ENCODE measurements at regions not wholly inside any gene's neighbourhood (a gene's known extent, or its start where the extent isn't known, plus 50 kb on each side); places are given as distances from the start of the nearest gene placed in this dataset.
"Not testable (repeated sequence)": the region's sequence is repeated elsewhere in the genome, so short reads cannot be mapped to it uniquely, and the experiment has no call there.

- TF ChIP-seq CTCF (conservative IDR thresholded peaks at IDR 0.05; ENCODE audit: low read depth) = no peak
- no peak overlapping the region for H3K27ac ChIP-seq
- CTCF ChIA-PET = no interaction called here
- POLR2A ChIA-PET (ENCODE audit: low non-redundant PET) = no interaction called here
- DNase-seq (ENCODE audit: low spot score) = peak; percentile 54
Measured at GRCh38 chr17:77842528-77843147, 115.9 kb upstream of the TNRC6C start.

- POLR2A ChIA-PET (ENCODE audit: low non-redundant PET) = interaction anchor here (0.6 to 1.0 kb wide), 2 partner anchors 115 to 398 kb away, joined by 3 to 7 read pairs; partner anchors contain the start of gene TNRC6C
- peak; percentile 37 for DNase-seq (ENCODE audit: low spot score)
- CTCF ChIA-PET = not testable (repeated sequence)
Measured at GRCh38 chr17:77843255-77843895, 115.1 kb upstream of the TNRC6C start.

GRCh38 chr17:77843896-77844295, 114.6 kb upstream of the TNRC6C start:
- TF ChIP-seq CTCF (conservative IDR thresholded peaks at IDR 0.05; ENCODE audit: low read depth) = no peak
- ChIA-PET POLR2A (ENCODE audit: low non-redundant PET) (interaction anchor here (0.6 to 1.0 kb wide), 2 partner anchors 114 to 399 kb away, joined by 3 to 7 read pairs; partner anchors contain the start of gene TNRC6C), CTCF (no interaction called here)
- DNase-seq (ENCODE audit: low spot score) = peak; percentile 29
- no peak overlapping the region for H3K27ac ChIP-seq

More at GRCh38 chr17:77843255-77843895, 115.1 kb upstream of the TNRC6C start:
- not testable (repeated sequence) for H3K27ac ChIP-seq

GRCh38 chr17:77844681-77845080, 113.8 kb upstream of the TNRC6C start:
- TF ChIP-seq CTCF (conservative IDR thresholded peaks at IDR 0.05; ENCODE audit: low read depth) = no peak
- no peak overlapping the region for H3K27ac ChIP-seq
- ChIA-PET CTCF (no interaction called here), POLR2A (ENCODE audit: low non-redundant PET) (no interaction called here)
- no peak for DNase-seq (ENCODE audit: low spot score)

- ChIA-PET CTCF (interaction anchor here (0.6 to 0.7 kb wide), 2 partner anchors 13 to 282 kb away, joined by 3 read pairs; no protein-coding TSS in a partner anchor), POLR2A (ENCODE audit: low non-redundant PET) (no interaction called here)
- DNase-seq (ENCODE audit: low spot score) = no peak
- no peak overlapping the region for H3K27ac ChIP-seq
- no peak for TF ChIP-seq CTCF (conservative IDR thresholded peaks at IDR 0.05; ENCODE audit: low read depth)
Measured at GRCh38 chr17:77845541-77846225, 112.8 kb upstream of the TNRC6C start.

- DNase-seq (ENCODE audit: low spot score) = no peak
- no peak overlapping the region for H3K27ac ChIP-seq
- ChIA-PET POLR2A (ENCODE audit: low non-redundant PET) (no interaction called here), CTCF (interaction anchor here (0.6 kb wide), 1 partner anchor 13 kb away, joined by 3 read pairs; no protein-coding TSS in a partner anchor)
- TF ChIP-seq CTCF (conservative IDR thresholded peaks at IDR 0.05; ENCODE audit: low read depth) = no peak
Measured at GRCh38 chr17:77846531-77847085, 111.9 kb upstream of the TNRC6C start.
